Dermis microvascular lymphatic vessel endothelial cell (primary cell): ENCODE measurements at regions not wholly inside any gene's neighbourhood (a gene's known extent, or its start where the extent isn't known, plus 50 kb on each side); places are given as distances from the start of the nearest gene placed in this dataset.

ENCODE experiments used
- DNase-seq, 2 donors: peaks; one replicate each; pipeline versions ENCODE4 v3.0.0 to v3.0.0-alpha.2; 2010; ENCODE audit warnings: low read depth in 2 of 2

GRCh38 chr1:37128091-37128490 lies 93.8 kb upstream of the GRIK3 start:
- no peak for DNase-seq

- DNase-seq = no peak
Measured at GRCh38 chr1:37130221-37130948, 96.1 kb upstream of the GRIK3 start.

GRCh38 chr1:37131281-37131680 lies 97.0 kb upstream of the GRIK3 start:
- no peak for DNase-seq

- no peak for DNase-seq
Measured at GRCh38 chr1:37133276-37134145, 99.2 kb upstream of the GRIK3 start.

GRCh38 chr1:37134599-37134998 lies 100.3 kb upstream of the GRIK3 start:
- no peak for DNase-seq

GRCh38 chr1:37135032-37135431 lies 100.7 kb upstream of the GRIK3 start:
- DNase-seq = no peak

GRCh38 chr1:37137014-37137413 lies 102.7 kb upstream of the GRIK3 start:
- no peak for DNase-seq

GRCh38 chr1:37137601-37138000 lies 103.3 kb upstream of the GRIK3 start:
- DNase-seq = no peak

GRCh38 chr1:37143800-37144199 lies 109.5 kb upstream of the GRIK3 start:
- DNase-seq = no peak

- DNase-seq = no peak
Measured at GRCh38 chr1:37146071-37146470, 111.8 kb upstream of the GRIK3 start.

- DNase-seq = no peak
Measured at GRCh38 chr1:37147392-37147831, 113.1 kb upstream of the GRIK3 start.

GRCh38 chr1:37147906-37148305 lies 113.6 kb upstream of the GRIK3 start:
- DNase-seq = no peak

GRCh38 chr1:37148663-37149062 lies 114.3 kb upstream of the GRIK3 start:
- no peak for DNase-seq

- DNase-seq = no peak
Measured at GRCh38 chr1:37149296-37149695, 115.0 kb upstream of the GRIK3 start.

- no peak for DNase-seq
Measured at GRCh38 chr1:37150986-37151385, 116.7 kb upstream of the GRIK3 start.

GRCh38 chr1:37151789-37152188 lies 117.5 kb upstream of the GRIK3 start:
- DNase-seq = no peak

- DNase-seq = no peak
Measured at GRCh38 chr1:37152491-37152890, 118.2 kb upstream of the GRIK3 start.

GRCh38 chr1:37153116-37154100 lies 119.1 kb upstream of the GRIK3 start:
- DNase-seq = no peak

GRCh38 chr1:37156646-37157045 lies 122.3 kb upstream of the GRIK3 start:
- DNase-seq = no peak

GRCh38 chr1:37157634-37158033 lies 123.3 kb upstream of the GRIK3 start:
- no peak for DNase-seq

GRCh38 chr1:37158113-37158749 lies 123.9 kb upstream of the GRIK3 start:
- DNase-seq = no peak
